Right lobe of liver (tissue), 6 donors: ENCODE measurements at regions not wholly inside any gene's neighbourhood (a gene's known extent, or its start where the extent isn't known, plus 50 kb on each side); places are given as distances from the start of the nearest gene placed in this dataset.

ENCODE experiments used
- ATAC-seq, 4 donors: fragments of 200-7000 bp; cut with Tn5 transposase; one replicate each; pipeline ENCODE4 v1.9.1; 2020; ENCODE audit warnings: mild to moderate bottlenecking in 4 of 4, moderate library complexity in 4 of 4
- DNase-seq, 3 donors: peaks; one replicate each; pipeline ENCODE4 v3.0.0-alpha.2; 2020
- H3K27ac ChIP-seq, 3 donors: fragments of 200-600 bp; one replicate each; pipeline ENCODE4 v1.8.0; 2022
- H3K27me3 ChIP-seq, 2 donors: fragments of 200-600 bp; one replicate each; pipeline ENCODE4 v1.8.0; 2022
- H3K36me3 ChIP-seq, 4 donors: fragments of 200-600 bp; sonication (generic) in 1 of 4; one replicate each; pipeline versions ENCODE4 v1.5.1 to v1.8.0; 2017 to 2022; ENCODE audit warnings: control low read depth in 1 of 4
- H3K4me1 ChIP-seq, 4 donors: fragments of 200-600 bp; sonication (generic) in 1 of 4; one replicate each; pipeline versions ENCODE4 v1.5.1 to v1.8.0; 2017 to 2022; ENCODE audit warnings: control low read depth in 1 of 4
- H3K4me3 ChIP-seq, 3 donors: fragments of 200-600 bp; one replicate each; pipeline ENCODE4 v1.8.0; 2022
- H3K9me3 ChIP-seq, 4 donors: fragments of 200-600 bp; sonication (generic) in 1 of 4; one replicate each; pipeline versions ENCODE4 v1.5.1 to v1.8.0; 2017 to 2022; ENCODE audit warnings: control low read depth in 1 of 4
- CTCF ChIP-seq, 4 donors: fragments of 200-600 bp in 3 of 4; fragments of 450-650 bp in 1 of 4; IDR thresholded peaks; one replicate each; pipeline versions ENCODE4 v1.5.1 to v1.8.0; 2016 to 2022; ENCODE audit warnings: antibody characterized with exemption in 4 of 4, mild to moderate bottlenecking in 2 of 4
- POLR2A ChIP-seq: fragments of 450-650 bp; IDR thresholded peaks from one replicate; pipeline ENCODE4 v1.6.1; 2017; ENCODE audit warnings: antibody characterized with exemption, mild to moderate bottlenecking
- WGBS: methylation state at CpG from one replicate; pipeline ENCODE4 v1.1.6; 2018; ENCODE audit warnings: low coverage, low lambda C conversion rate; ENCODE audit not compliant: insufficient coverage; ENCODE audit errors: missing lambda C conversion rate; 5-methylcytosine and 5-hydroxymethylcytosine counted together
- intact Hi-C, 2 donors: fragments of 100-400 bp; cut with DNase I; formaldehyde crosslinking; loops; one replicate each; pipeline versions ENCODE4 v1.11.2 to v1.14.1; 2022
- donor health status: DM: no; HTN: yes; CAD: no.
- donor health status: DM: no; HTN: no; CAD: no.
- donor health status: DM: no; HTN: no; CAD: no.
- donor health status: DM: no; HTN: yes; CAD: no.
- donor health status: DM: no; HTN: yes; CAD: no.

- ATAC-seq = no peak
Observed at GRCh38 chr18:7301094-7301493, 70.2 kb downstream of the LRRC30 start.

GRCh38 chr18:7303316-7304060 lies 72.6 kb downstream of the LRRC30 start:
- no peaks in the 10 kb centered on the region for H3K9me3 ChIP-seq
- H3K27me3 ChIP-seq = no peaks in the 10 kb centered on the region
- TF ChIP-seq CTCF (IDR thresholded peaks at IDR 0.05) = no peak
- no peak for TF ChIP-seq POLR2A
- H3K4me3 ChIP-seq = no peak overlapping the region
- no peaks in the 10 kb centered on the region for H3K4me1 ChIP-seq
- H3K36me3 ChIP-seq = no peaks in the 10 kb centered on the region
- 63% methylated on average over 3 of the region's 4 CpGs for WGBS
- H3K27ac ChIP-seq = no peak overlapping the region
- intact Hi-C loops = no loop called here
- ATAC-seq (no peak), DNase-seq (no peak)

More at GRCh38 chr18:7301094-7301493, 70.2 kb downstream of the LRRC30 start:
- Histone ChIP-seq H3K27ac (no peak overlapping the region), H3K4me1 (no peaks in the 10 kb centered on the region), H3K4me3 (no peak overlapping the region), H3K36me3 (no peaks in the 10 kb centered on the region), H3K9me3 (no peaks in the 10 kb centered on the region), H3K27me3 (no peaks in the 10 kb centered on the region)
- intact Hi-C loops = no loop called here
- no peak for TF ChIP-seq POLR2A
- no peak for TF ChIP-seq CTCF (IDR thresholded peaks at IDR 0.05)
- no peak for DNase-seq
- WGBS = 59% methylated on average over 1 of the region's 1 CpG

GRCh38 chr18:7304061-7304370 lies 73.1 kb downstream of the LRRC30 start:
- 73% methylated on average over 6 of the region's 6 CpGs for WGBS
- ATAC-seq (no peak), DNase-seq (no peak)
- TF ChIP-seq CTCF (IDR thresholded peaks at IDR 0.05) (no peak), POLR2A (no peak)
- intact Hi-C loops = no loop called here
- H3K4me1 ChIP-seq = no peaks in the 10 kb centered on the region
- no peak overlapping the region for H3K27ac ChIP-seq
- H3K9me3 ChIP-seq = no peaks in the 10 kb centered on the region
- no peaks in the 10 kb centered on the region for H3K36me3 ChIP-seq
- no peaks in the 10 kb centered on the region for H3K27me3 ChIP-seq
- H3K4me3 ChIP-seq = no peak overlapping the region

- WGBS = 42% methylated on average over 5 of the region's 9 CpGs
- TF ChIP-seq CTCF (IDR thresholded peaks at IDR 0.05) = no peak
- TF ChIP-seq POLR2A = no peak
- DNase-seq = no peak
- Histone ChIP-seq H3K27me3 (no peaks in the 10 kb centered on the region), H3K4me3 (no peak overlapping the region), H3K36me3 (no peaks in the 10 kb centered on the region), H3K4me1 (no peaks in the 10 kb centered on the region), H3K27ac (no peak overlapping the region), H3K9me3 (no peaks in the 10 kb centered on the region)
- no peak for ATAC-seq
- intact Hi-C loops = no loop called here
Observed at GRCh38 chr18:7305416-7305815, 74.5 kb downstream of the LRRC30 start.

GRCh38 chr18:7307030-7307429 lies 76.1 kb downstream of the LRRC30 start:
- Histone ChIP-seq H3K9me3 (no peaks in the 10 kb centered on the region), H3K4me3 (no peak overlapping the region), H3K4me1 (no peaks in the 10 kb centered on the region), H3K36me3 (no peaks in the 10 kb centered on the region), H3K27ac (no peak overlapping the region), H3K27me3 (no peaks in the 10 kb centered on the region)
- 78% methylated on average over 4 of the region's 6 CpGs for WGBS
- no peak for ATAC-seq
- no peak for DNase-seq
- intact Hi-C loops = no loop called here
- no peak for TF ChIP-seq CTCF (IDR thresholded peaks at IDR 0.05)
- no peak for TF ChIP-seq POLR2A
